Thyroid gland (tissue), 4 donors: ENCODE measurements at regions not wholly inside any gene's neighbourhood (a gene's known extent, or its start where the extent isn't known, plus 50 kb on each side); places are given as distances from the start of the nearest gene placed in this dataset.

Experiments
- DNase-seq, 2 donors: peaks; one replicate each; pipeline ENCODE4 v3.0.0-alpha.2; 2019
- H3K27ac ChIP-seq, 3 donors: fragments of 200-600 bp; sonication (generic); 1 replicate in 2 of 3; 2 replicates in 1 of 3; pipeline ENCODE4 v1.5.1; 2016 to 2019; ENCODE audit warnings: mild to moderate bottlenecking in 1 of 3, moderate library complexity in 1 of 3
- H3K27me3 ChIP-seq: fragments of 200-600 bp; sonication (generic); one replicate; pipeline ENCODE4 v1.5.1; 2019
- H3K36me3 ChIP-seq, 2 donors: fragments of 200-600 bp; sonication (generic); one replicate each; pipeline ENCODE4 v1.5.1; 2016 to 2019
- H3K4me1 ChIP-seq, 2 donors: fragments of 200-600 bp; sonication (generic); one replicate each; pipeline ENCODE4 v1.5.1; 2017 to 2019
- H3K4me3 ChIP-seq, 3 donors: fragments of 200-600 bp; sonication (generic); replicated peaks in 1 of 3; 1 replicate in 2 of 3; 2 replicates in 1 of 3; pipeline ENCODE4 v1.5.1; 2016; ENCODE audit warnings: mild to moderate bottlenecking in 1 of 3
- H3K9me3 ChIP-seq: fragments of 200-600 bp; sonication (generic); one replicate; pipeline ENCODE4 v1.5.1; 2017
- CTCF ChIP-seq, 6 experiments: fragments of 200-600 bp in 3 of 6; fragments of 450-650 bp in 3 of 6; sonication (generic) in 3 of 6; IDR thresholded peaks; one replicate each; pipeline ENCODE4 v1.5.1; 2016 to 2019; ENCODE audit warnings: antibody characterized with exemption in 6 of 6, mild to moderate bottlenecking in 2 of 6, inconsistent platforms in 1 of 6, moderate library complexity in 1 of 6
- POLR2A ChIP-seq, 2 donors: fragments of 450-650 bp; IDR thresholded peaks; one replicate each; pipeline ENCODE4 v1.6.1; 2017; ENCODE audit warnings: antibody characterized with exemption in 2 of 2, mild to moderate bottlenecking in 2 of 2, moderate library complexity in 1 of 2
- WGBS, 2 donors: methylation state at CpG; one replicate each; pipeline ENCODE4 v1.1.5; 2017; 5-methylcytosine and 5-hydroxymethylcytosine counted together
- intact Hi-C: fragments of 100-400 bp; cut with DNase I; formaldehyde crosslinking; loops from one replicate; pipeline ENCODE4 v1.15.1; 2023

DNA sequence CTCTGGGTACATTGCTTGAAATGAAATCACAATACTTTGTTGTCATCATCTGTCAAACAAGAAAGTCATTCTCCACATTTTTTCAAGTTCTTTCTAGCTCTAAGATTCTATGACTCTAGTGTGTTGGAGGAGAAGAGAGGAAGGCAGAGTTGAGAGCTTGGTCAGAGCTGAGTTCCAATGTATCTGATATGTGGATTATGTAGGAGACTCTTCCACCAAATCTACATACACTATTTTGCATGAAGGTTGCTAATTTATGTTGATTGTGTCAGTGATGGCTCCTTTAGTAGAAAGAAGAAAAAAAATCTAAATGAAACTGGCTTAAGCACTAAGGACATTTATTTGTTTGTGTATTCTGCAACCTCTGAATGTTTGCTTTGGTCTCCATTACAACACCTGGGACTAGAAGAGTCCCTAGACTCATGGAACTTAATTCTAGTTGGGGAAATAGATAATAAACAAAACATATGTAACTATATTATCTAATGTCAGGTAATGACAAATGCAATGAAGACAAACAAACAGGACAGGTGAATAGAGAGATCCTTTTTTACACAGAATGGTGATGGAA, 691.9 kb downstream of the UQCRFS1 start:
- intact Hi-C loops = no loop called here
- H3K4me3 ChIP-seq = no peak overlapping the region
- no peaks in the 10 kb centered on the region for H3K27me3 ChIP-seq
- TF ChIP-seq POLR2A (IDR thresholded peaks at IDR 0.05) (no peak), CTCF (IDR thresholded peaks at IDR 0.05) (no peak)
- no peaks in the 10 kb centered on the region for H3K4me1 ChIP-seq
- H3K27ac ChIP-seq = no peak overlapping the region
- no peaks in the 10 kb centered on the region for H3K36me3 ChIP-seq
- no peaks in the 10 kb centered on the region for H3K9me3 ChIP-seq
- DNase-seq = no peak

DNA sequence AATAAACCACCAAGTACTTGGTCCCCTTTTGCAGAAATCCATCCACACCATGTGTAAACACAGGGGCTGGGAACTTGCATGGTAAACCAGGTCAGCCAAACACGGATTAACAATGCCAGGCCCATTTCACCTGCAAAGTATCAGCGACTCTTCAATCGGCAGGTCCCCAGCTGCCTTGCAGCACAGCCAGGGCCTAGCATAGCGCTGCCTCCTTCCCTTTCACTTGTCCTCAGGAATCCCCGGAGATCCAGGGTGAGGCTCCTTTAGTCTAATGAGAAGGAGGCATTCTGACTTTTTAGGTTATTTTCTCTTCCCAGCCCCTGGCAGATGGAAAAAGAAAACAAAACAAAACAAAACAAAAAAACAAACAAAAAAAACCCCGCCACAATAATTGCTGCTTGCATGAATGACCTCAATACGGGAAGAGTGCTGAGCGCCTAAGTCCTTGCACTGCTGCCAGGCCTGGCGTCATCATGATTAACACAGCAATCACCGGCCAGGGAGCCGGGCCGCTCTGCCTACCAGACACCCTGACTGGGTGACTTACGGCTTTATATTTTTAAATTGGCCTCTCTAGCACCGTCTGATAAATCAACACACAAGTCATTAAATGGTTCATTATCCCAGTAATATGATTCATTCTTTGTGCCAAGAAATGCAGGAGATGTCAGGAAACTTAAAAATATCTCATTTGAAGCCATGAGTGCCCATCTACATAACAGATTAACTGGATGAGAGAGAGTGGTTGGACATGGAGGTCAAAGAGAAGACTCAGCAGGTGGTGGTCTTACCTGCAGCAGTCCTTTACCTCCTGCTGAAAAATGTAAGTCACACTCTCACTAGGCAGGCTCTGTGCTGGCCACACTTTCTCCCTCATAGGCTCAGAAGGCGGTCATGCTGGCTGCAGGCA, 692.7 kb downstream of the UQCRFS1 start:
- WGBS, 2 donors = 75 to 77% methylated on average over 15 of the region's 15 CpGs
- DNase-seq = no peak

GRCh38 chr19:28519218-28519779, 693.7 kb downstream of the UQCRFS1 start:
- WGBS, 2 donors = 60 to 61% methylated on average over 8 of the region's 8 CpGs
- no peak for DNase-seq
- Histone ChIP-seq H3K27me3 (no peaks in the 10 kb centered on the region), H3K4me1 (no peaks in the 10 kb centered on the region), H3K9me3 (no peaks in the 10 kb centered on the region), H3K36me3 (no peaks in the 10 kb centered on the region), H3K27ac (no peak overlapping the region), H3K4me3 (no peak overlapping the region)
- TF ChIP-seq POLR2A (IDR thresholded peaks at IDR 0.05) (no peak), CTCF (IDR thresholded peaks at IDR 0.05) (no peak)
- intact Hi-C loops = no loop called here

More for the DNA sequence above, 692.7 kb downstream of the UQCRFS1 start:
- H3K4me1 ChIP-seq = no peaks in the 10 kb centered on the region
- H3K27ac ChIP-seq = no peak overlapping the region
- TF ChIP-seq POLR2A (IDR thresholded peaks at IDR 0.05) (no peak), CTCF (IDR thresholded peaks at IDR 0.05) (no peak)
- no peaks in the 10 kb centered on the region for H3K27me3 ChIP-seq
- no peaks in the 10 kb centered on the region for H3K36me3 ChIP-seq
- H3K4me3 ChIP-seq = no peak overlapping the region
- intact Hi-C loops = no loop called here
- H3K9me3 ChIP-seq = no peaks in the 10 kb centered on the region

GRCh38 chr19:28516415-28516872, 696.5 kb downstream of the UQCRFS1 start:
- H3K9me3 ChIP-seq = no peaks in the 10 kb centered on the region
- WGBS, 2 donors = 87 to 97% methylated on average over 2 of the region's 2 CpGs
- H3K4me3 ChIP-seq = no peak overlapping the region
- H3K4me1 ChIP-seq = no peaks in the 10 kb centered on the region
- intact Hi-C loops = no loop called here
- H3K36me3 ChIP-seq = no peaks in the 10 kb centered on the region
- no peaks in the 10 kb centered on the region for H3K27me3 ChIP-seq
- TF ChIP-seq CTCF (IDR thresholded peaks at IDR 0.05) (no peak), POLR2A (IDR thresholded peaks at IDR 0.05) (no peak)
- DNase-seq = no peak
- H3K27ac ChIP-seq = no peak overlapping the region

GRCh38 chr19:28514166-28514565, 698.8 kb downstream of the UQCRFS1 start:
- Histone ChIP-seq H3K4me1 (no peaks in the 10 kb centered on the region), H3K27me3 (no peaks in the 10 kb centered on the region), H3K36me3 (no peaks in the 10 kb centered on the region), H3K4me3 (no peak overlapping the region), H3K27ac (no peak overlapping the region), H3K9me3 (no peaks in the 10 kb centered on the region)
- DNase-seq = no peak
- TF ChIP-seq POLR2A (IDR thresholded peaks at IDR 0.05) (no peak), CTCF (IDR thresholded peaks at IDR 0.05) (no peak)
- intact Hi-C loops = no loop called here
- 77 to 86% methylated on average over 3 of the region's 3 CpGs for WGBS, 2 donors
